AG09309 (cell line): ENCODE measurements at regions not wholly inside any gene's neighbourhood (a gene's known extent, or its start where the extent isn't known, plus 50 kb on each side); places are given as distances from the start of the nearest gene placed in this dataset.

Experiments used
- DNase-seq: peaks from one replicate; pipeline ENCODE4 v3.0.0-alpha.2; 2010; ENCODE audit warnings: low read depth
- H3K4me3 ChIP-seq: 2 replicates; pipeline ENCODE4 v1.5.1; 2011; ENCODE audit warnings: mild to moderate bottlenecking, low read depth, low read length, moderate library complexity; ENCODE audit not compliant: control insufficient read depth
- TF ChIP-seq, protein P1 (sequence below): IDR thresholded peaks from 2 replicates; pipeline ENCODE4 v1.5.1; 2011; ENCODE audit warnings: mild to moderate bottlenecking, low read depth, low read length, inconsistent platforms; ENCODE audit not compliant: insufficient read depth, control insufficient read depth; ENCODE audit errors: missing control alignments

- H3K4me3 ChIP-seq: no peak overlapping the region
- TF ChIP-seq, protein P1, sequence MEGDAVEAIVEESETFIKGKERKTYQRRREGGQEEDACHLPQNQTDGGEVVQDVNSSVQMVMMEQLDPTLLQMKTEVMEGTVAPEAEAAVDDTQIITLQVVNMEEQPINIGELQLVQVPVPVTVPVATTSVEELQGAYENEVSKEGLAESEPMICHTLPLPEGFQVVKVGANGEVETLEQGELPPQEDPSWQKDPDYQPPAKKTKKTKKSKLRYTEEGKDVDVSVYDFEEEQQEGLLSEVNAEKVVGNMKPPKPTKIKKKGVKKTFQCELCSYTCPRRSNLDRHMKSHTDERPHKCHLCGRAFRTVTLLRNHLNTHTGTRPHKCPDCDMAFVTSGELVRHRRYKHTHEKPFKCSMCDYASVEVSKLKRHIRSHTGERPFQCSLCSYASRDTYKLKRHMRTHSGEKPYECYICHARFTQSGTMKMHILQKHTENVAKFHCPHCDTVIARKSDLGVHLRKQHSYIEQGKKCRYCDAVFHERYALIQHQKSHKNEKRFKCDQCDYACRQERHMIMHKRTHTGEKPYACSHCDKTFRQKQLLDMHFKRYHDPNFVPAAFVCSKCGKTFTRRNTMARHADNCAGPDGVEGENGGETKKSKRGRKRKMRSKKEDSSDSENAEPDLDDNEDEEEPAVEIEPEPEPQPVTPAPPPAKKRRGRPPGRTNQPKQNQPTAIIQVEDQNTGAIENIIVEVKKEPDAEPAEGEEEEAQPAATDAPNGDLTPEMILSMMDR: no peak
- no peak for DNase-seq
Observed at GRCh38 chr2:70017962-70018361, 56.5 kb upstream of the ASPRV1 start.

- TF ChIP-seq, protein P1: no peak
- no peak overlapping the region for H3K4me3 ChIP-seq
- DNase-seq: no peak
Observed at GRCh38 chr2:70014959-70015358, 53.5 kb upstream of the ASPRV1 start.

- no peak for DNase-seq
- TF ChIP-seq, protein P1: no peak
- no peak overlapping the region for H3K4me3 ChIP-seq
Observed at GRCh38 chr2:70012887-70013286, 51.5 kb upstream of the ASPRV1 start.

GRCh38 chr2:70011786-70012185 lies 50.4 kb upstream of the ASPRV1 start:
- DNase-seq: no peak
- no peak overlapping the region for H3K4me3 ChIP-seq
- TF ChIP-seq, protein P1: no peak

DNA sequence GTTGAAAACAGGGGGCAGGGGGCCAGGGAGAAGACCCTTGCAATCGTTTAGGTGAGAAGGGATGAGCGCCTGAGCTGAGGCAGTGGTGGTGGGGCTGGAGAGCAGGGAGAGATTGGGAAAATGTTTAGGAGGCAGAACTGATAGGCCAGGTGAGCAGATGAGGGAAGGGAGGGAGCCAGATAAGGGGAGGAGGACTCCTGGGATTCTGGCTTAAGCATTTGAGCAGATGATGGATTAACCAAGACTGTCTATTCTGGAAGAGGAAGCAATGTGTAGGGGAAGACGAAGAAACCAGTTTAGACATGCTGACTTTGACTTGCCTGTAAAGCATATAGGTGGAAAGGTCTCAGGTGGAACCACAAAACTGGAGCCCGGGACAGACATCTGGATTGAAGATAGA lies 49.9 kb upstream of the ASPRV1 start:
- no peak for DNase-seq
- TF ChIP-seq, protein P1: no peak
- H3K4me3 ChIP-seq: no peak overlapping the region
